Germinal center (tissue), 1 donor: ENCODE measurements at regions not wholly inside any gene's neighbourhood (a gene's known extent, or its start where the extent isn't known, plus 50 kb on each side); places are given as distances from the start of the nearest gene placed in this dataset.

Experiments
- DNase-seq: peaks from one replicate; pipeline ENCODE4 v3.0.0; 2012; ENCODE audit warnings: mixed read lengths, low spot score

- no peak for DNase-seq
Observed at GRCh38 chr2:42918671-42919318, 126.4 kb upstream of the HAAO start.

- no peak for DNase-seq
Observed at GRCh38 chr2:42918041-42918440, 125.7 kb upstream of the HAAO start.

GRCh38 chr2:42917425-42917927 lies 125.1 kb upstream of the HAAO start:
- DNase-seq: no peak

GRCh38 chr2:42916324-42916723 lies 123.9 kb upstream of the HAAO start:
- no peak for DNase-seq

- DNase-seq: no peak
Observed at GRCh38 chr2:42914860-42915259, 122.5 kb upstream of the HAAO start.

- DNase-seq: no peak
Observed at GRCh38 chr2:42914314-42914713, 121.9 kb upstream of the HAAO start.

GRCh38 chr2:42913280-42913878 lies 121.0 kb upstream of the HAAO start:
- no peak for DNase-seq

GRCh38 chr2:42910645-42911405 lies 118.4 kb upstream of the HAAO start:
- DNase-seq: no peak

GRCh38 chr2:42909966-42910365 lies 117.6 kb upstream of the HAAO start:
- no peak for DNase-seq

- DNase-seq: no peak
Observed at GRCh38 chr2:42908518-42909200, 116.3 kb upstream of the HAAO start.

GRCh38 chr2:42907835-42908234 lies 115.5 kb upstream of the HAAO start:
- no peak for DNase-seq

GRCh38 chr2:42906557-42907411 lies 114.4 kb upstream of the HAAO start:
- DNase-seq: no peak

- no peak for DNase-seq
Observed at GRCh38 chr2:42906111-42906556, 113.8 kb upstream of the HAAO start.

GRCh38 chr2:42905341-42906110 lies 113.1 kb upstream of the HAAO start:
- DNase-seq: no peak

GRCh38 chr2:42904576-42904876 lies 112.1 kb upstream of the HAAO start:
- DNase-seq: no peak

GRCh38 chr2:42903821-42904575 lies 111.6 kb upstream of the HAAO start:
- no peak for DNase-seq

- DNase-seq: no peak
Observed at GRCh38 chr2:42902939-42903709, 110.7 kb upstream of the HAAO start.

- no peak for DNase-seq
Observed at GRCh38 chr2:42901076-42901640, 108.8 kb upstream of the HAAO start.

GRCh38 chr2:42900289-42900891 lies 108.0 kb upstream of the HAAO start:
- no peak for DNase-seq
